WTC11 (cell line): ENCODE measurements at regions not wholly inside any gene's neighbourhood (a gene's known extent, or its start where the extent isn't known, plus 50 kb on each side); places are given as distances from the start of the nearest gene placed in this dataset.

Experiments used
- CREM ChIP-seq: sonication (generic); formaldehyde crosslinking; IDR thresholded peaks from 2 replicates; pipeline ENCODE4 v1.8.1; 2022; ENCODE audit warnings: mild to moderate bottlenecking, missing genetic modification reagents, moderate library complexity
- ESRRA ChIP-seq: sonication (generic); formaldehyde crosslinking; IDR thresholded peaks from 2 replicates; pipeline ENCODE4 v1.8.1; 2022; ENCODE audit warnings: mild to moderate bottlenecking, missing genetic modification reagents, borderline replicate concordance
- FOXK1 ChIP-seq: sonication (generic); formaldehyde crosslinking; IDR thresholded peaks from 2 replicates; pipeline ENCODE4 v1.8.0; 2022; ENCODE audit warnings: mild to moderate bottlenecking, moderate library complexity, missing genetic modification reagents
- JUN ChIP-seq: sonication (generic); formaldehyde crosslinking; IDR thresholded peaks from 2 replicates; pipeline ENCODE4 v1.8.0; 2023; ENCODE audit warnings: mild to moderate bottlenecking, missing genetic modification reagents
- MXD4 ChIP-seq: fragments of 250-450 bp; sonication (Bioruptor Pico); IDR thresholded peaks from 2 replicates; pipeline ENCODE4 v1.8.0; 2021; ENCODE audit warnings: mild to moderate bottlenecking, moderate library complexity, borderline replicate concordance
- SP1 ChIP-seq: sonication (generic); formaldehyde crosslinking; conservative IDR thresholded peaks from 2 replicates; pipeline ENCODE4 v1.8.1; 2022; ENCODE audit warnings: missing genetic modification reagents
- TEAD1 ChIP-seq: sonication (generic); formaldehyde crosslinking; IDR thresholded peaks from 2 replicates; pipeline ENCODE4 v1.8.0; 2022; ENCODE audit warnings: mild to moderate bottlenecking, missing genetic modification reagents
- ZNF219 ChIP-seq: sonication (generic); formaldehyde crosslinking; IDR thresholded peaks from 2 replicates; pipeline ENCODE4 v1.8.0; 2023; ENCODE audit warnings: missing genetic modification reagents, mild to moderate bottlenecking, borderline replicate concordance
- TF ChIP-seq, protein P1 (sequence below): fragments of 200-600 bp; IDR thresholded peaks from 2 replicates; pipeline ENCODE4 v1.8.0; 2022; ENCODE audit warnings: antibody characterized with exemption
- TF ChIP-seq, protein P2 (sequence below): sonication (generic); formaldehyde crosslinking; IDR thresholded peaks from 2 replicates; pipeline ENCODE4 v1.8.1; 2023; ENCODE audit warnings: mild to moderate bottlenecking, missing genetic modification reagents
- TF ChIP-seq, protein P3 (sequence below): sonication (generic); formaldehyde crosslinking; IDR thresholded peaks from 2 replicates; pipeline ENCODE4 v1.8.0; 2022; ENCODE audit warnings: mild to moderate bottlenecking, missing genetic modification reagents
- TF ChIP-seq, protein P4 (sequence below): sonication (generic); formaldehyde crosslinking; IDR thresholded peaks from 2 replicates; pipeline ENCODE4 v1.8.1; 2022; ENCODE audit warnings: missing genetic modification reagents, borderline replicate concordance

DNA sequence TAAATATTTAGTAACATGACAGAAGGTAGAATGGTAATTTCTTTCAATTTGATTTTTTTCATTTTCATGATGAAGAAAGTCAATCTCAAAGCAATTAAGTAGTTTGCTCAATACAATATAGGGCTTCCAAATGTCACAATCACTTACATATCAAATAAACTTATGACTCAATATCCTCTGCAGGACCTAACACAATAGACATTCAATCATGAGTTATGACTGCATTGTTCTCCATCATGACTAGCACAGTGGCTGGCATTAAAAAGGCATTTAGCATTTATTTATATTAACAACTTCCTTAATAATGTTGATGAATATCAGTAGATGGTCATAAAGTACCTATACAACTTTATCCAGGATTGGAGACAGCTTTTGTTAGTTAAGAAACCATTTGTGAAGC is 1499.6 kb downstream of the EFNA5 start:
- TF ChIP-seq, protein P1, sequence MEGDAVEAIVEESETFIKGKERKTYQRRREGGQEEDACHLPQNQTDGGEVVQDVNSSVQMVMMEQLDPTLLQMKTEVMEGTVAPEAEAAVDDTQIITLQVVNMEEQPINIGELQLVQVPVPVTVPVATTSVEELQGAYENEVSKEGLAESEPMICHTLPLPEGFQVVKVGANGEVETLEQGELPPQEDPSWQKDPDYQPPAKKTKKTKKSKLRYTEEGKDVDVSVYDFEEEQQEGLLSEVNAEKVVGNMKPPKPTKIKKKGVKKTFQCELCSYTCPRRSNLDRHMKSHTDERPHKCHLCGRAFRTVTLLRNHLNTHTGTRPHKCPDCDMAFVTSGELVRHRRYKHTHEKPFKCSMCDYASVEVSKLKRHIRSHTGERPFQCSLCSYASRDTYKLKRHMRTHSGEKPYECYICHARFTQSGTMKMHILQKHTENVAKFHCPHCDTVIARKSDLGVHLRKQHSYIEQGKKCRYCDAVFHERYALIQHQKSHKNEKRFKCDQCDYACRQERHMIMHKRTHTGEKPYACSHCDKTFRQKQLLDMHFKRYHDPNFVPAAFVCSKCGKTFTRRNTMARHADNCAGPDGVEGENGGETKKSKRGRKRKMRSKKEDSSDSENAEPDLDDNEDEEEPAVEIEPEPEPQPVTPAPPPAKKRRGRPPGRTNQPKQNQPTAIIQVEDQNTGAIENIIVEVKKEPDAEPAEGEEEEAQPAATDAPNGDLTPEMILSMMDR: no peak
- TF ChIP-seq, protein P2, sequence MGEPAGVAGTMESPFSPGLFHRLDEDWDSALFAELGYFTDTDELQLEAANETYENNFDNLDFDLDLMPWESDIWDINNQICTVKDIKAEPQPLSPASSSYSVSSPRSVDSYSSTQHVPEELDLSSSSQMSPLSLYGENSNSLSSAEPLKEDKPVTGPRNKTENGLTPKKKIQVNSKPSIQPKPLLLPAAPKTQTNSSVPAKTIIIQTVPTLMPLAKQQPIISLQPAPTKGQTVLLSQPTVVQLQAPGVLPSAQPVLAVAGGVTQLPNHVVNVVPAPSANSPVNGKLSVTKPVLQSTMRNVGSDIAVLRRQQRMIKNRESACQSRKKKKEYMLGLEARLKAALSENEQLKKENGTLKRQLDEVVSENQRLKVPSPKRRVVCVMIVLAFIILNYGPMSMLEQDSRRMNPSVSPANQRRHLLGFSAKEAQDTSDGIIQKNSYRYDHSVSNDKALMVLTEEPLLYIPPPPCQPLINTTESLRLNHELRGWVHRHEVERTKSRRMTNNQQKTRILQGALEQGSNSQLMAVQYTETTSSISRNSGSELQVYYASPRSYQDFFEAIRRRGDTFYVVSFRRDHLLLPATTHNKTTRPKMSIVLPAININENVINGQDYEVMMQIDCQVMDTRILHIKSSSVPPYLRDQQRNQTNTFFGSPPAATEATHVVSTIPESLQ (CRISPR knock-in tag): no peak
- TF ChIP-seq, protein P3, sequence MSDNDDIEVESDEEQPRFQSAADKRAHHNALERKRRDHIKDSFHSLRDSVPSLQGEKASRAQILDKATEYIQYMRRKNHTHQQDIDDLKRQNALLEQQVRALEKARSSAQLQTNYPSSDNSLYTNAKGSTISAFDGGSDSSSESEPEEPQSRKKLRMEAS: no peak
- TF ChIP-seq CREM (CRISPR knock-in tag) (no peak), JUN (CRISPR knock-in tag) (no peak), FOXK1 (CRISPR knock-in tag) (no peak), ESRRA (CRISPR knock-in tag) (no peak), MXD4 (CRISPR knock-in tag) (no peak), SP1 (no peak), TEAD1 (CRISPR knock-in tag) (no peak), ZNF219 (no peak)
- TF ChIP-seq, protein P4, sequence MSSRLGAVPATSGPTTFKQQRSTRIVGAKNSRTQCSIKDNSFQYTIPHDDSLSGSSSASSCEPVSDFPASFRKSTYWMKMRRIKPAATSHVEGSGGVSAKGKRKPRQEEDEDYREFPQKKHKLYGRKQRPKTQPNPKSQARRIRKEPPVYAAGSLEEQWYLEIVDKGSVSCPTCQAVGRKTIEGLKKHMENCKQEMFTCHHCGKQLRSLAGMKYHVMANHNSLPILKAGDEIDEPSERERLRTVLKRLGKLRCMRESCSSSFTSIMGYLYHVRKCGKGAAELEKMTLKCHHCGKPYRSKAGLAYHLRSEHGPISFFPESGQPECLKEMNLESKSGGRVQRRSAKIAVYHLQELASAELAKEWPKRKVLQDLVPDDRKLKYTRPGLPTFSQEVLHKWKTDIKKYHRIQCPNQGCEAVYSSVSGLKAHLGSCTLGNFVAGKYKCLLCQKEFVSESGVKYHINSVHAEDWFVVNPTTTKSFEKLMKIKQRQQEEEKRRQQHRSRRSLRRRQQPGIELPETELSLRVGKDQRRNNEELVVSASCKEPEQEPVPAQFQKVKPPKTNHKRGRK (CRISPR knock-in tag): no peak
